ENCODE measurements at regions not wholly inside any gene's neighbourhood (a gene's known extent, or its start where the extent isn't known, plus 50 kb on each side); places are given as distances from the start of the nearest gene placed in this dataset.

GRCh38 chr7:115478426-115478825 is 552.1 kb downstream of the TFEC start:
- ATAC-seq (ENCODE audit: low read depth) (no peak), DNase-seq (no peak)
- Mint-ChIP-seq H3K27ac (no peak overlapping the region), H3K4me1 (peaks cover 11% of the 10 kb centered on the region), H3K4me3 (no peak overlapping the region), H3K9me3 (ENCODE audit: insufficient read depth) (no peaks in the 10 kb centered on the region), H3K27me3 (peaks cover 48% of the 10 kb centered on the region)
- Histone ChIP-seq H3K9ac (ENCODE audit: low read length) (no peak overlapping the region), H3K4me3 (ENCODE audit: control extremely low read depth in 1 of 5, extremely low read depth in 1 of 5, insufficient read depth in 1 of 5, low read depth in 2 of 5, low read length in 4 of 5) (no peak overlapping the region), H3K9me3 (ENCODE audit: control extremely low read depth in 1 of 3, control insufficient read depth in 2 of 3, insufficient read depth in 1 of 3, low read length in 2 of 3) (no peaks in the 10 kb centered on the region), H3K4me1 (ENCODE audit: control insufficient read depth in 2 of 2, insufficient read depth in 2 of 2, low read length in 2 of 2) (peaks cover 12 to 16% of the 10 kb centered on the region in 2 donors), H3K36me3 (replicated peaks in 1 of 2; ENCODE audit: control extremely low read depth in 1 of 2, control insufficient read depth in 1 of 2, extremely low read depth in 1 of 2, insufficient read depth in 2 of 2, low read length in 1 of 2) (no peaks in the 10 kb centered on the region), H3K79me2 (ENCODE audit: control insufficient read depth, insufficient read depth, low read length) (no peaks in the 10 kb centered on the region), H3K27ac (ENCODE audit: low read length in 2 of 2) (no peak overlapping the region), H2AFZ (ENCODE audit: insufficient read depth, low read depth, low read length, poor library complexity, severe bottlenecking) (no peak overlapping the region), H4K20me1 (ENCODE audit: control insufficient read depth, insufficient read depth, low read length, poor library complexity, severe bottlenecking) (no peaks in the 10 kb centered on the region), H3K4me2 (replicated peaks; ENCODE audit: low read depth, low read length, poor library complexity, severe bottlenecking) (no peak overlapping the region), H3K27me3 (replicated peaks in 1 of 4; ENCODE audit: control extremely low read depth in 1 of 4, control insufficient read depth in 3 of 4, insufficient read depth in 4 of 4, low read length in 3 of 4) (peaks cover 0 to 27% (median 16%) of the 10 kb centered on the region in 4 experiments)
- no peak for TF ChIP-seq EZH2 (IDR thresholded peaks at IDR 0.05; ENCODE audit: borderline replicate concordance, insufficient read depth, low read depth, low read length, poor library complexity, severe bottlenecking)
- no peak for TF ChIP-seq CTCF (IDR thresholded peaks at IDR 0.05)
- ChIA-PET CTCF (interaction anchor here (0.6 kb wide), 1 partner anchor 1975 kb away, joined by 3 read pairs; no protein-coding TSS in a partner anchor), POLR2A (no interaction called here)
- intact Hi-C loops (cut with micrococcal nuclease), result no loop called here

DNA sequence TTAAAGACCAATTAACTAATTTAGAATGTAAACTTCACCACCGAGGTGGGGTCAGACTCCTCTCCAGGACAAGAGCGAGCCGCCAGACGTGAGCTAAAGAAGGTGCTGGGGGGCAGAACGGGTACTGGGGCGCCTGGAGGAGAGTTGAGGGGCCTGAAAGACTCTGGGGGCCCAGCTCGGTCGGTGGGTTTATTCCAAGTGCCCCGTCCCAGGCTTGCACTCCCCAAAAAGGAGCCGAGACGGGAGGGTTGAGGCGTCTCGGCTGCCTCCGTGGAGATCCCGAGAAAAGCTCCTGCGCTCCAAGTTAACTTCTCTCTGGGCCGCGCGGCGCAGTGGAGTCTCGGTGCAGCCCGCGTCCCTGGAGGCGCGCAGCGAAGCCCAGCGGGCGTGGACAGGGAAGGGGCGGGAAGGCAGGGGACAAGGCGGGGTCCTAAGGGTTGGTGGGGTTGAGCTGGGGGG is 553.3 kb downstream of the TFEC start:
- Mint-ChIP-seq H3K4me1 (peaks cover 11% of the 10 kb centered on the region), H3K27ac (no peak overlapping the region), H3K4me3 (peak overlapping the region; percentile 81), H3K27me3 (peaks cover 47% of the 10 kb centered on the region), H3K9me3 (ENCODE audit: insufficient read depth) (no peaks in the 10 kb centered on the region)
- ChIA-PET POLR2A (no interaction called here), CTCF (interaction anchor here (0.8 to 1.3 kb wide), 3 partner anchors 121 to 612 kb away, joined by 3 to 4 read pairs (median 4); no protein-coding TSS in a partner anchor)
- Histone ChIP-seq H3K4me2 (replicated peaks; ENCODE audit: low read depth, low read length, poor library complexity, severe bottlenecking) (peak overlapping the region; percentile 71), H2AFZ (ENCODE audit: insufficient read depth, low read depth, low read length, poor library complexity, severe bottlenecking) (peak overlapping the region; percentile 56), H3K9me3 (ENCODE audit: control extremely low read depth in 1 of 3, control insufficient read depth in 2 of 3, insufficient read depth in 1 of 3, low read length in 2 of 3) (no peaks in the 10 kb centered on the region), H3K36me3 (replicated peaks in 1 of 2; ENCODE audit: control extremely low read depth in 1 of 2, control insufficient read depth in 1 of 2, extremely low read depth in 1 of 2, insufficient read depth in 2 of 2, low read length in 1 of 2) (no peaks in the 10 kb centered on the region), H3K4me3 (ENCODE audit: control extremely low read depth in 1 of 5, extremely low read depth in 1 of 5, insufficient read depth in 1 of 5, low read depth in 2 of 5, low read length in 4 of 5) (peak overlapping the region in 4 of 5 experiments; percentile 7 to 56 (median 38)), H3K4me1 (ENCODE audit: control insufficient read depth in 2 of 2, insufficient read depth in 2 of 2, low read length in 2 of 2) (peaks cover 12 to 16% of the 10 kb centered on the region in 2 donors), H4K20me1 (ENCODE audit: control insufficient read depth, insufficient read depth, low read length, poor library complexity, severe bottlenecking) (no peaks in the 10 kb centered on the region), H3K79me2 (ENCODE audit: control insufficient read depth, insufficient read depth, low read length) (no peaks in the 10 kb centered on the region), H3K27ac (ENCODE audit: low read length in 2 of 2) (no peak overlapping the region), H3K9ac (ENCODE audit: low read length) (peak overlapping the region; percentile 59), H3K27me3 (replicated peaks in 1 of 4; ENCODE audit: control extremely low read depth in 1 of 4, control insufficient read depth in 3 of 4, insufficient read depth in 4 of 4, low read length in 3 of 4) (peaks cover 0 to 27% (median 13%) of the 10 kb centered on the region in 4 experiments)
- intact Hi-C loops (cut with micrococcal nuclease), result loop anchor here (2.0 kb wide), 1 partner anchor 66 kb away; no protein-coding TSS in a partner anchor
- no peak for TF ChIP-seq CTCF (IDR thresholded peaks at IDR 0.05)
- TF ChIP-seq EZH2 (IDR thresholded peaks at IDR 0.05; ENCODE audit: borderline replicate concordance, insufficient read depth, low read depth, low read length, poor library complexity, severe bottlenecking), result no peak
- no peak for ATAC-seq (ENCODE audit: low read depth)
- DNase-seq, result peak; percentile 26
- WGBS (ENCODE audit: insufficient coverage), result 2% methylated on average over 16 of the region's 30 CpGs
